Embryonic facial prominence (tissue), 1 donor: ENCODE measurements at regions not wholly inside any gene's neighbourhood (a gene's known extent, or its start where the extent isn't known, plus 50 kb on each side); places are given as distances from the start of the nearest gene placed in this dataset.
"Not testable (repeated sequence)": the region's sequence is repeated elsewhere in the genome, so short reads cannot be mapped to it uniquely, and the experiment has no call there.

ENCODE experiments used
- DNase-seq: peaks from one replicate; pipeline ENCODE4 v3.0.0-alpha.2; 2016; ENCODE audit errors: extremely low spot score

DNA sequence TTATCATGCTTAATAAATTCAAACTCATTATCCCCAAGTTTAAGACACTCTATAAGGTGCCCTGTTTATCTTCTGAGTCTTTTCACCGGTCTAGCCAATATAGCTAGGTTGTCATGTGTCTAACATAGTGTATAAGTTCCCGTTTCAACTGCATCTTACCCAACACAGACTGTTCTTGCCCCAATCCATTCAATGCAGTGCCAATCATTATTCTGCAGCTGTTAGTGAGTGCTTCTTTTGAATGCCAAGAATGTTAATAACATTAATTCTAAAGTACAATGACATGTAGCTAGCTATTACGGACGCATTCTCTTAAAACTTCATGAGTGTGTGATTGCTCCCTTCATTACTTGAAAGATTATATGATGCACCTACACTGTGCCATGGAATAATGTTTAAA lies 646.4 kb upstream of the NR2F2 start:
- DNase-seq: no peak

DNA sequence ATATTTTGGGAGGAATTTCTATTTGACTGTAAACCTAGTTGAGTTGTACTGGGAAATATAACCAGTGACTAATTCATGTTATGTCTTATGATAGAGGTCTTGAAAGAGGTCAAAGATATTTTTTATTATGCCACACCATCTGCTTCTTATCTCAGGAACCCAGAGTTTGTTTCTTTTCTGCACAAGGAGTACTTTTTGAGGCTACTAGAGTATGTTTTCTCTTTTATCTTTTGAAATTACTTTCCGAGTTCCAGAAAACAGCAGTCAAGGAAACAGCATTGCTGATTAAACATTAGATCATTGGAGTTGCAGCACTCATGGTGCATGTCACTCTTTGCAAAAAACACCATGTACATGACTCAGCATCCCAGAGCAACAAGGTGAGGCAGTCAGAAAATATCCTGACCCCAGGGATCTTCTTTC lies 645.8 kb upstream of the NR2F2 start:
- DNase-seq: no peak

DNA sequence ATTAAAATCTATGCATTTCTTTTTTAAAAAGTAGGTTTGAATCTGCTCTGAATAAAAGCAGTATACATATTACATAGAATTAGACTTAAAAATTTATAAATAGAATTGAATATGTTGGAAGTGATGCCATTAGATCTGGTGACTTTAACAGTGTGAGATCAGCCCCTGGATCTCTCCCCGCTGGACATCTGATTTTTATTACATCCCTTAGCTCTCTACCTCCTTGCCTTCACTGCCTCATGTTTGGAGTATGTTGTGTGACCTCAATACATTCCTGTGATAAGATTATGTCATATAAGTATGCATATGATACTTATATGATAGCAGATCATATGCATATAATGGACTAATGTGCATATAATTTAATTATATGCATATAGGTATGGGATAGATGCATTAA lies 643.4 kb upstream of the NR2F2 start:
- DNase-seq: no peak

DNA sequence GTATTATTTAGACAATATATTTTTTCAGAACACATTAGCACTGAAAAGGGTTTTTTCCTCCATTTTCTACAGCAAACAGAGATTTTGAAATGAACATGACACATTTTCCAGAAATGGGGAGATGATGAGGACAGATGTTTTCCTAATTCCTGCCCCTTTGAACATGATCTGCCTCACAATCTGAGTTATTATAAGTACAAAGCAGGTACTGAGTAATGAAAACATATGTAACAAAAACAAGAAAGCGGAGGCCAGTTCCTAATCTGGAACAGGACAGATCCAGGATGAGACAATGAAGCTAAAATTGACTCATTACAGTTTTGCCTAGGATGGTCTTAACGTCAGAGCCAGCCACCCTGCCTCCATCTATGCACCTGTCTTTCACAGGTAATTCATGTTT lies 642.8 kb upstream of the NR2F2 start:
- no peak for DNase-seq

DNA sequence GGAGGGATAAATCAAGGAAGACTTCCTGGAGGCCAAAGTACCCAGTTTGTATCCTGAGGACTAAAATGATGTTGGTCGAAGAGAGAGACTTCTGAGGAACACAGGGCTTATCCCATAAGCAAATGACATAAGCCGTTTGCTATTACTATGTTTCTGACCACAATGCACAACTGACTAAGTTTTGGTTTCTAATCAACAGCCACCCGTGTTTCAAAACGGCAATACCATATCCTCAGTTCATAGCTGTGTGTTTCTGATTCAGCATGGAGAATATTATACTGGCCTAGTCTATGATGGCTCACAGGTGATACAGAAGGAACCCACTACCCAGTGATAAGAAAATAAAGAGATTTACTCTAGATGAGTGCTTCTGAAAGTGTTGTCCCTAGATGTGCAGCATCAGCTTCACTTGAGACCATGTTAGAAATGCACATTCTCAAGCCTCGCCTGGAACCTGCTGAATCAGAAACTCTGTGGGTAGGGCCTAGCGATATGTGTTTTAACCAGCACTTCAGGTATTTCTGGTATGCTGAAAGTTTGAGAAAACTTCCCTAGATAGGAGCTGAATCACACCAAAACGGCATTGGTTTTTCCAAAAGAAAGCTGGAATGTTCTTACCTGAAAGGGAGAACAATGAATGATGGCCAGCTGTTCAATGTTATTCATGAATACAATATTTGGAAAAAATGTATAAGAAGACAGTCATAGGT lies 639.7 kb upstream of the NR2F2 start:
- DNase-seq: no peak

DNA sequence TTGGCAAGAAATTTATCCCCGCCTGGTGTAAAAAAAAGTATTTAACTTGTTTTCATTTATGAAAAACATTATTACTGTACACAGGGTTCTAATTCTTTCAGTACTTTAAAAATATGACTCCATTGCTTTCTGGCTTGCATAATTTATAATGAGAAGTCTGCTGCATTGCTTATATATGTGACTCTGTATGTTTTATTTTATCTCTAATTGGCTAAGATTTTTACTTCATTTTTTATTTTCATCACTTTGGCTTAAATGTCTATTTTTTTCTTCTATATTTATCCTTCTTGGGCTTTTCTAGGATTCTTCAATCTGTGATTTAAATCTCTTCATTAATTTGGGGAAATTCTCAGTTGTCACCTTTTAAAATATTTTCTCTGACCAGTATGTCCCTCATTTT lies 636.6 kb upstream of the NR2F2 start:
- no peak for DNase-seq

DNA sequence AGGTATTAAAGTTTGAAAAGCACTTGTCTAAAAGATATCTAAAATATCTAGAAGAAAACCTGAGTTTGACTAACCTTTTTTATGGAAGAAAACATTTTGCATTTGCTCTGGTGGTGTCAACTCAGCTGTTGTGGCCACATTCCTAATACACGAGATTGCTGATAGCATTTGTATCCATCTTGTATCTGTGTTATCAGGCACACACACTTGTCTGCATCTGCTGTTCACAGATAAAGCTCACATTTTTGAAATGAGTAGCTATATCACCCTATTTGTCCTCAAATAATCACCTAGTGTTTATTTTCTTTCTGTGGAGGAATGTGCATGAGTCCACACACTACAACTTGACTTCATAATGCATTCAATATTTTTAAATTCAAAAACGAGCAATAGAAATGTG lies 632.3 kb upstream of the NR2F2 start:
- DNase-seq: no peak

DNA sequence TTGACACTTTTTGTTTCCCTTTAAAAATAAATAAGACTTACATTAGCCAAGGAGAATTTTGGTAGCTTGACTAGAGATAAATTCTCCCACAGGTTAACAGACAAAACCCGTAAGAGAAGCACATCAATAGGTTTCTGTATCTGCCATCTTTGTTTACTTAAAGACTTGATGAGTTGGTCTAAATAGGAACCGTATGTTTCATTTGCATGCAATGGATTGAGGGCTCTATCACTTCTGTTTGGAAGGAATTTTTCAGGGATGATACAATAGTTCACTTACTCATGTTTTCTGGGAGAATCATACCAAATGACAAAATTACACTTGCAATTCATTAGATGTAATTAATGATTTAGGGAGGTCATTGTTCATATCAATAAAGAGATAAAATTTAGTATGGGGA lies 631.5 kb upstream of the NR2F2 start:
- no peak for DNase-seq

DNA sequence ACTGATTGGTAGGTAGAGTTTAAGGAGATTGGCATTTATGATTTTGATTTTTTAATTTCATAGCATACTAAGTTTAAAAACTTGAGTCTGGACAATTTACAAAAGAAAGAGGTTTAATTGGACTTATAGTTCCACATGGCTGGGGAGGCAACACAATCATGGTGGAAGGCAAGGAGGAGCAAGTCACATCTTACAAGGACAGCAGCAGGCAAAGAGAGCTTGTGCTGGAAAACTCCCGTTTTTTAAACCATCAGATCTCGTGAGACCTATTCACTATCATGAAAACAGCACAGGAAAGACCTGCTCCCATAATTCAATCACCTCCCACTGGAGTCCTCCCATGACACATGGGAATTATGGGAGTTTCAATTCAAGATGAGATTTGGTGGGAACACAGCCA lies 630.9 kb upstream of the NR2F2 start:
- no peak for DNase-seq

DNA sequence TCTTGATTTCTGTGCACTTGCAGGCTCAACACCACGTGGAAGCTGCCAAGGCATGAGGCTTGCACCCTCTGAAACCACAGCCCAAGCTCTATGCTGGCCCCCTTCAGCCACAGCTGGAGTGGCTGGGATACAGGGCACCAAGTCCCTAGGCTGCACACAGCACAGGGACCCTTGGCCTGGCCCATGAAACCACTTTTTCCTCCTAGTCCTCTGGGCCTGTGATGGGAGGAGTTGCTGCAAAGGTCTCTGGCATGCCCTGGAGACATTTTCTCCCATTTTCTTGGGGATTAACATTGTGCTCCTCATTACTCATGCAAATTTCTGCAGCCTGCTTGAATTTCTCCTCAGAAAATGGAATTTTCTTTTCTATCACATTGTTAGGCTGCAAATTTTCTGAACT lies 629.8 kb upstream of the NR2F2 start:
- not testable (repeated sequence) for DNase-seq

DNA sequence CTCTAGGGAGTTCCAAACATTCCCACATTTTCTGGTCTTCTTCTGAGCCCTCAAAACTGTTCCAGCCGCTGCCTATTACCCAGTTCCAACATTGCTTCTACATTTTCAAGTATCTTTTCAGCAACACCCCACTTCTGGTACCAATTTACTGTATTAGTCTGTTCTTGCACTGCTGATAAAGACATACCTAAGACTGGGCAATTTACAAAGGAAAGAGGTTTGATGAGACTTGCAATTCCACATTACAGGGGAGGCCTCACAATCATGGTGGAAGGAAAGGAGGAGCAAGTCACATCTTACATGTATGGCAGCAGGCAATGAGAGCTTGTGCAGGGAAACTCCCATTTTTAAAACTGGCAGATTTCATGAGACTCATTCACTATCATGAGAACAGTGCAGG lies 629.1 kb upstream of the NR2F2 start:
- no peak for DNase-seq

DNA sequence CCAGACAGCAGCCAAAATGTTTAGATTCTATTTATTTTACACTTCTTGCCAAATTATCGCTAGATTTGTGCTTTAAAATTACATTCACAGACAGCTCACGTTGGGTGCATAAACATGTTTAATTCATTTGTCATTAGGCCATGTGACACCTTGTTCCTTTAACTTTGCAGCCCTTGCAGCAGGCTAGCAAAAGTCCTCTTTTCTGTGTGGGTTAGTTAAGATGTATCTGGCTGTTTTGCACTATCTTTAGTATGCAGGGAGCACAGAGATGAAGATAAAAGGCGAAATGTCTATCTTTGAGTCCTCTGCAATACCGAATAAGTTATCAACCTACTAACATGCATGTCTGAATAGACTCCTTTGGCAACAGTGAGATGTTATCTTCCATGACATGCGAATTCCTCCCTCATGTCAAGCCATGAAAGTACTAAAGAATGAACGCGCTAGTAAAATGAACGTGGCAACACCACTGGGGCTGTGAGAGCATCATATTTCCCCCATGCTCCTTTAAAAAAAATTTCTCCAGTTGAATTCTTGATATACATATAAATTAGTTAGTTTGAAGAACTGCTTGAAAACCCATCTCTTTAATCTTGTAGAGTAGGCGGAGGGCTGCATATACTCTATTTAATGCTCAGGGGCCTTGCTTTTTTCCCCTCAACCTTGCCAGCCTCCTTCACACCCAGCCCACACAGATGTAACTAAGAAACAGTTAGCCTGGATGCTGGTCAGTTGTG lies 620.4 kb upstream of the NR2F2 start:
- DNase-seq: no peak

DNA sequence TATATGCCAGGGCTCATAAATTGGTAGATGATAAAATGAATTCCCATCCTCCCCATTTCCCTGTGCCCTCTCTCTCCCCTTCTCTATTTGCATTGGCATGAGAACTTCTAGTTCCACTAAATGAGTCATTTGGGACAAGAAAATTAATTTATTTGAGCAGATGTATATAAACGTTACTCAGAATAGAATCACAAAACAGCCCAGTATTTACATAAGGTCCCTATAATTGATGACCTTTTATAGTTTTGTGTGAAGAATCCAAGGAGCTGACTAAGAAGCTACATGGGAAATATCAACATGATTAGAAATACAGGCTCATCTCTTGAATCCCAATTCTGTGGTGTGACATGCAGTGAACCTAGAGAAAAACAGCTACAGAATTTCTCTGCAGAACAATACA lies 617.7 kb upstream of the NR2F2 start:
- DNase-seq: no peak

DNA sequence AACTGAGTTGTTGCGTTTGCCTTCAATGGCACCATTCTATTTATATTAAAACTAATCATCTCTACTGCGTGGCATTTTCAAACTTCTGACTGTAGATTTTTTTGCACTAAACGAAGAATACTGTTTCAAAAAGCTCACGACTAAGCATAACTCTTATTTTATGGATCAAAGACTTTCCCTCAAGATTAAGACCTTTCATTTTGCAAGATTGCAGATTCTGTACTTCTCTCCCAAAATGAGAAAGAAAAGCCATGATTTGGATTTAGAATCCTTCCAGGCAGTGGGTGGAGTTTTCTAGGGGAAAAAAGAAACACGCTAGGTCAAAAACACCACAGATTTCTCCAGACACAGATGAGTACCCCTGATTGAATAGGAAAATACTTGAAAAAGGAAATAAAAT lies 617.2 kb upstream of the NR2F2 start:
- DNase-seq: no peak

DNA sequence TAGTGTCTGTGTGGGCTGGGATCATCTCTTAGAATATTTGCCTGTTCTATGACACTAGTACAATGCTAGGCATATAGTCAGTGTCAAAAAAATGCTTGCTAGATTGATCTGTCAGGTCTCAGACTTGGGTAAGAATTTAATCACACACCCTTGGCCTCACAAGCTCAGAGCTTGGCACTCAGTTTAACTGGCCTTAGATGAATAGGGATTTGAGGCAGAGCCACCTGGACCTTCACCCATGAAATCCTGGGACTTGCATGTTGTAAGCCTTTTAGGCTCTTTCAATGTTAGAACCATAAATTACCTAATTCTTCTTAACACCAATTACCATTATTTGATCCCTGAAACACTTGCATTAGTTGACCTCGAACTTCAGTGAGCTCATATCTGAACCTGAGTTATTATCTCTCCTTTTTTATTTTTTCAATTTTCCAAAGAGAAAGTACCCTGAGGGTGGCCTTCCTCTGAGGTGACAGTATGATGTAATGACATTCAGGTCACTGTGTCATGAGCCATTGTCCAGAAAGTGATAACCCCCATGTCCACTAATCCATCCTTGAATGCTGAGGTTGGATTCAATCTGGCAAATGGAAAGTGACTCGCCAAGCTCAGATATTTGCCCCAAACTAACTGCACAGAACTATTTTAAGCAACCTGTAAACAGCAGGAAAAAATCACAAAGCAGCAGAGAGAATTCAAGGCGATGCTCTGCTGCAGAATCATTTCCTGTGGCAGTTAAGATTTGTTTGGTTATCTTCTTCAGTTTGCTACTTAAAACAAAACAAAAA lies 615.2 kb upstream of the NR2F2 start:
- DNase-seq: no peak

DNA sequence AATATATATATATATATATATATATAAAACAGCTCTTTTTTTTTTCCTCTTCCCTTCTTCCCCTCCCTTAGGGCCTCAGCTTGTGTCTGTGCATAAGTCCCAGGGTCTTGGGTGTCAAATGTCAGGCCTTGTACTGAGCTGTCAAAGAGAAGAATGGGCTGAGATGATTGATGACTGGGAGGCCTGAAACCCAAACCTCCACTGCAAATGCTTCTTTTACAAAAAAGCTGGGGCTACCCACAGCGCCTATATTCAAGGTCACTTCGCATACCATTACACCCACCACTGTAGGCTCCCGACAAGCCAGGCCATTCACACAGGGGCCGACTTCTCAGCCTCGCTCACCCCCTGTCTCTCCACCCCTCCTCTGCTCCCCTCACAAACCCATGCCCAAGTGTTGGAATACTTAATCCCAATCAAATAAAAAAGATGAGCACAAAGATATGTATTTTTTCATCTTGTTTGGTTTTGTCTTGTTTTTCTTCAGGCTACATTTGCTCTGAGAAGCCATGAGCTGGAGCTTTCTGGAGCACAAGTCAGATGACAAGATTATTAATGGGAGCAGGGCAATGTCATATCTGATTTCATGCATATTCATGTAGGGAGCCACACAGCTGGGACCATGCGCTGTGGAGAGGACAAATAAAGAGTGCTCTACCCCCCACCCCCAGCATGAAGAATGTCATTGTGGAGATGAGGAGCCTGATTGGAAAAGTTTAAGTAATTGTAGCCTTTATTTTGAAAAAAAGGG lies 614.4 kb upstream of the NR2F2 start:
- no peak for DNase-seq

DNA sequence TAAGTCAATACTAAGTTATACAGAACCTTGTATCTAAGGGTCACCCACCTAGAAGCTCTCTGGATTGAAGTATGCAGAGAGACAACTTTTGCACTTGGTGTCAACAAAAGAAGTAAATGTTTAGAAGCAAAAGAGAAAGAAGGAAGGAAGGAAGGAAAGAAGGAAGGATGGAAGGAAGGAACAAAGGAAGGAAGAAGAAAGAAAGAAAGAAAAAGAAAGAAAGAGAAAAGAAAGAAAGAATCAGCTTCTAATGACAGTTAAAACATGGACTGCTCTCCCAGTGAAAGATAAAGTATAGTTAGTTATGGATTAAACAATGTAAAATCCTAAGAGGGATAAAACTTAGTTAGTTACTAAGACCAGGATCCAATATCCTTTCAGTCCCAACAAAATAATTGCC lies 613.8 kb upstream of the NR2F2 start:
- no peak for DNase-seq

DNA sequence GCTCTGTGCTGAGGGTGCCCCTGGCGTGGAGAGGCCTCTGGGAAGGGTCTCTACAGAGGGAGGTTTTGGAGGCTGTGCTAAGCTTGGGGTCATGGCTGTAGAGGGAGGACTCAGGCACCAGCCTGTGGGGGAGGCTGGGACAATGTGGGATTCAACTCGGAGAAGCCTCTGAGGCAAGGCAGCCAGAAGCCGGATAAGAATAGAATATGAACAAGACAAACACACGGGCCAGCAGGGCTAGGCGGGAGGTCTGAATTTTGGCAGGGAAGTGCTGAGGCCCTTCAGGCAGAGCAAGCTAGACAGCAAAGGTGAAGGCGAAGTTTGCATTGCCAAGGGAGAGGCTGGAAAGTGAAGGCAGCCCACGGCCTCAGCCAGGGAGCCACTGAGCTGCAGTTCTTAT lies 612.1 kb upstream of the NR2F2 start:
- no peak for DNase-seq

DNA sequence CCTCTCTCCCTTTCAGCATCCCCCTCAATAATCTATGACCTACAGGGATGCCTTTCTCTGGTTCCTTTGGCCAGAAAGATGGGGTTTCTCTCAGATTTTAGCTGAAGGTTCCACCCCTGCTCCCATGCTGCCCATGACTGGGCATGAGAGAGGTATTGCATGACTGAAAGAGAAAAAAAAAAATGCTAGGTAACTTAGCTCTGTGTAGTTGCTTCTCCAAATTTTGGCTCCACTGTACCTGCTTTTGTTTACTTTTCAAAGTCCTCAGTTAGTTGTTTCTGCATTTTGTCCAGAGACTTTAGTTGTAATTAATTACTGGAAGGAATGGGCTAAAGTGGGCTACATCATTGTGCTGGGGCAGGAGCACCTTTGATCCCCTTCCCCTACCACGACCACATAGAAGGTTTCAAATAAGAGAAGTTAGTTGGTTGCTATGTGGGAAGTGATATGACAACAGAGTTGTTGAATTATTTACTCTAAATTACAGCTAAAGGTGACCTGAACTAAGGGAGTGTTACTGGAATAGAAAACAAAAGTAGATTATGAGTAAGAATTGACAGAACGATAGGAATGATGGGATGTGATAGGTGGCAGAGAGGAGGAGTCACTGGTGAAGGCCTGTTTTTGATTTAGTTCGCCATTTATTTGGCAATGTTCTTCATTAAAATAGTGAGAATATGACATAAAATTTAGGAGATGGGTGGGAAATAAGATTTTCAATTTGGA lies 605.4 kb upstream of the NR2F2 start:
- no peak for DNase-seq

DNA sequence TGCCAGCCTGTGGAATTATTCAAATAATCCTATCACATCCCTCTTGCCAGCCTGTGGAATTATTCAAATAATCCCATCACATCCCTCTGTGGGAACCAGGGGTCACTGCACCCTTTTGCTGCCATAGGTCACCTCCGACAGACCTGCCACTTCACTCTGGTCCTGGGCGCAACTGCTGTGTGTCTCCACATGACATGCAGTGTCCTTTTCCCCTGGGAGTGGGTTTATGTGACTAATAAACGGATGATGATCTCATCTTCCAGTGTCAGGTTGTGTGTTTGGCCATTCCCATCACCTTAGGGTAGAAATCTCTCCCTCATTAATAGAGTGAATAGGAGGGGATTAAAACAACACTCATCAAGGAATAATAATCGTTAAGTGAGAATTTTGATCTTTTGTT lies 603.6 kb upstream of the NR2F2 start:
- no peak for DNase-seq

DNA sequence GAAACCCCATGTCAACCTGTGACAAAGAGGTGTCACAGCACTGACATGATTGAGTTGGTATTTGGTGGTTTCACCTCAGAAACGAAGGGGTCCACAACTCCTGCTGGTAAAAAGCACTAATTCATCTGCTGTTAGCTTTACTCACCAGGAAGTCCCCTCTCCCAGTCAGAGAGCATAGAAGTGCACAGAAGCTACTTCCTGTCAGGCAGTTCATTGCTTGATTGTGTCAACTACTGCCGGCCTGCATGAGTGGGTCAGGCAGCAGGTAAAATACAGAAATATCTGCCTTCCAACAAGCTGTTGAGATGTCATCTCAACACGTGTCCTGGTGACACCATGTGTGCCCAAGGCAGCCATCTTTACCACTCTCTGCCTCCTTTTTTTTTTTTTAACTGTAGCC lies 596.6 kb upstream of the NR2F2 start:
- no peak for DNase-seq
